Muscle layer of duodenum (tissue), 2 donors: ENCODE measurements at regions not wholly inside any gene's neighbourhood (a gene's known extent, or its start where the extent isn't known, plus 50 kb on each side); places are given as distances from the start of the nearest gene placed in this dataset.
"Not testable (repeated sequence)": the region's sequence is repeated elsewhere in the genome, so short reads cannot be mapped to it uniquely, and the experiment has no call there.

ENCODE experiments used
- H3K27ac ChIP-seq: one replicate; pipeline ENCODE4 v1.7.0; 2013; ENCODE audit warnings: mild to moderate bottlenecking, low read length
- H3K27me3 ChIP-seq: one replicate; pipeline ENCODE4 v1.7.0; 2013; ENCODE audit warnings: low read depth, mild to moderate bottlenecking, control low read depth, low read length
- H3K36me3 ChIP-seq, 2 donors: one replicate each; pipeline ENCODE4 v1.7.0; 2013; ENCODE audit warnings: low read length in 2 of 2, control low read depth in 1 of 2, mild to moderate bottlenecking in 1 of 2; ENCODE audit not compliant: insufficient read depth in 2 of 2, control insufficient read depth in 1 of 2
- H3K4me1 ChIP-seq, 2 donors: one replicate each; pipeline ENCODE4 v1.7.0; 2013; ENCODE audit warnings: low read length in 2 of 2, mild to moderate bottlenecking in 2 of 2, control low read depth in 1 of 2, moderate library complexity in 1 of 2; ENCODE audit not compliant: insufficient read depth in 2 of 2, control insufficient read depth in 1 of 2
- H3K4me3 ChIP-seq, 2 donors: one replicate each; pipeline ENCODE4 v1.7.0; 2013; ENCODE audit warnings: low read length in 2 of 2, low read depth in 1 of 2, mild to moderate bottlenecking in 1 of 2
- H3K9me3 ChIP-seq, 2 donors: one replicate each; pipeline ENCODE4 v1.7.0; 2013; ENCODE audit warnings: low read length in 2 of 2, control low read depth in 1 of 2, mild to moderate bottlenecking in 1 of 2; ENCODE audit not compliant: control insufficient read depth in 1 of 2
- donor health status: healthy.

DNA sequence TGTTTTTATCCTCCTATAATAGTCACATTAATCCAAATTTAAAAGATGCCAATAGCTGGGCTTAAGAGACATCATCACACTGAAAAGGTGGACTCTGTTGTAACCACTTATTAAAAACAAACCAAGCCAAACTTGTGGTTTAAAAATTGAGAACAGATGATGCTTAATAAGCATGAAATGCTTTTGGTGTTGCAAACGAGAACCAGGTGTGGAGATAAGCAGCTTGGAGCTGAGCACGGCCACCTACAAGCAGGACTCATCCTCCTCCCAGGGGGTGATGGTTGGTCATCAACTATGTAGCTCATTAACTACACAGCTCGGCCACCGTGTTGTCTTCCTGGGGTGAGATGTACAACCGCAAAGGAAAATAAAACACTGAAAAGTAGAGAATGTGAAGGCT is 154.4 kb downstream of the NPR3 start:
- H3K27me3 ChIP-seq: no peaks in the 10 kb centered on the region
- H3K36me3 ChIP-seq: no peaks in the 10 kb centered on the region
- no peaks in the 10 kb centered on the region for H3K4me1 ChIP-seq
- no peaks in the 10 kb centered on the region for H3K9me3 ChIP-seq
- no peak overlapping the region for H3K27ac ChIP-seq
- no peak overlapping the region for H3K4me3 ChIP-seq

DNA sequence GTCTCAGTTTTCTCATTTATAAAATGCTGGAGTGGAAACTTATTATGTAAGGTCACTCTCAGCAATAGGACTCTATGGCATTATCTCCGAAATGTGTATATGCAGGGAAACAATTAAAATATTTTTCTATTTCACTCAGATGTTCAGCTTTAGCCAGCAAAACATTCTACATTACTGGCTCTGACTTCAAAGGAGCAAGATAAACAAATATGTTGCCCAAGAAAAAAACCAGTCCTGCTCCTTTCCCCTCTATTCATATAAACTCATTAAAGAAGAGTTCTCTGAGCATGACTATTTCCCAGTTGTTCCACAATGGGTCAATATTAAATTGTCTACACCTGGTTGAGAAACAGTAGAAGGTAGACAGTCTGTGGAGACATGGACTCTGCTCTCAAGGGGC is 155.0 kb downstream of the NPR3 start:
- Histone ChIP-seq H3K27ac (no peak overlapping the region), H3K27me3 (no peaks in the 10 kb centered on the region), H3K9me3 (no peaks in the 10 kb centered on the region), H3K4me3 (no peak overlapping the region), H3K4me1 (no peaks in the 10 kb centered on the region), H3K36me3 (no peaks in the 10 kb centered on the region)

DNA sequence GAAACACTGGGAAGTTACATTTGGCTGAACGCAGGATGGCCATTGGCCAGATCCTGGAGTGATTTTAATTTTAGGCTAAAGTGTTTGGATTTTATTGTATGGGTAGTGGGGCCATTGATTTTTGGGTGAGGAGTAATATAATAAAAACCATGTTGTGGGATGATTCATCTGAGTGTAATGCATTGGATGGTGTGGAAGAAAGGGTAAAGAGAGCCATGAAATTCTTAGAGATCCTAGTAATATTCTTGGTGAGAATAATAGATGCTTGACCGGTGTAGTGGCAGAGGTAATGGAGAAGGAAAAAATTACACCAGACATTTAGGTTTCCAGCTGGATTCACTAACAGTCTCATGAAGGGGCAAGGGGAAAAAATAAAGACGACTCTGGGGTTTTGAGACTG is 158.1 kb downstream of the NPR3 start:
- H3K36me3 ChIP-seq: no peaks in the 10 kb centered on the region
- peaks cover 0 to 18% of the 10 kb centered on the region in 2 donors for H3K9me3 ChIP-seq
- no peak overlapping the region for H3K27ac ChIP-seq
- no peak overlapping the region for H3K4me3 ChIP-seq
- no peaks in the 10 kb centered on the region for H3K27me3 ChIP-seq
- no peaks in the 10 kb centered on the region for H3K4me1 ChIP-seq

DNA sequence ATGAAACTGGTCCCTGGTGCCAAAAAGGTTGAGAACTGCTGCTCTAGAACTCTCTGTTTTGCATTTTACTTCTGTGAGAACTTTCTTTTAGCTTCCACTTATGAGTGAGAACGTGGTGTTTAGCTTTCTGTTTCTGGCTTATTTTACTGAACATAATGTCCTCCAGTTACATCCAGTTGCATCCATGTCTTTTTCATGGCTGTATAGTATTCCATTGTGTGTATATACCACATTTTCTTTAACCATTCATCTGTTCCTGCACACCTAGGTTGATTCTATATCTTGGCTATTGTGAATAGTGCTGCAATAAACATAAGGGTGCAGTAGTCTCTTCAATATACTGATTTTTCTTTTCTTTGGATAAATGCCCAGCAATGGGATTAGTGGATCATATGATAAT is 165.7 kb downstream of the NPR3 start:
- Histone ChIP-seq H3K9me3 (peaks cover 0 to 19% of the 10 kb centered on the region in 2 donors), H3K4me1 (no peaks in the 10 kb centered on the region), H3K27ac (no peak overlapping the region), H3K36me3 (no peaks in the 10 kb centered on the region), H3K27me3 (no peaks in the 10 kb centered on the region), H3K4me3 (no peak overlapping the region)

DNA sequence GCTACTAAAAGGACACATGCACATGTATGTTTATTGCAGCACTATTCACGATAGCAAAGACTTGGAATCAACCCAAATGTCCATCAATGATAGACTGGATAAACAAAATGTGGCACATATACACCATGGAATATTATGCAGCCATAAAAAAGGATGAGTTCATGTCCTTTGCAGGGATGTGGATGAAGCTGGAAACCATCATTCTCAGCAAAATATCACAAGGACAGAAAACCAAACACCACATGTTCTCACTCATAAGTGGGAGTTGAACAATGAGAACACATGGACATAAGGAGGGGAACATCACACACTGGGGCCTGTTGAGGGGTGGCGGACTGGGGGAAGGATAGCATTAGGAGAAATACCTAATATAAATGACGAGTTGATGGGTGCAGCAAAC is 168.2 kb downstream of the NPR3 start:
- not testable (repeated sequence) for H3K27ac ChIP-seq, H3K4me3 ChIP-seq, H3K36me3 ChIP-seq, H3K4me1 ChIP-seq, H3K27me3 ChIP-seq
- H3K9me3 ChIP-seq: peaks cover 0 to 13% of the 10 kb centered on the region in 2 donors

DNA sequence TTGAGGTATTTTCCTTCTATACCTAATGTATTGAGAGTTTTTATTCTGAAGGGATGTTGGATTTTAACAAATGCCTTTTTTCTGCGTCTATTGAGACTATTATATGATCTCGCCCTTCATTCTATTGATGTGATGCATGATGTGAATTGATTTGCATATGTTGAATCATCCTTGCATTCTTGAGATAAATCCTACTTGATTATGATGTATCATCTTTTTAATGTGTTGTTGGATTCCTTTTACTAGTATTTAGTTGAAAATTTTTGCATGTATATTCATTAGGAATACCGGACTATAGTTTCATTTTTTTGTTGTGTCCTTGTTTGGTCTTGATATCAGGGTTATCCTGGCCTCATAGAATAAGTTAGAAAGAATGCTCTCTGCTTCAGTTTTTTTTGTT is 169.7 kb downstream of the NPR3 start:
- H3K27me3 ChIP-seq: no peaks in the 10 kb centered on the region
- H3K9me3 ChIP-seq: peaks cover 0 to 11% of the 10 kb centered on the region in 2 donors
- no peaks in the 10 kb centered on the region for H3K36me3 ChIP-seq
- H3K27ac ChIP-seq: no peak overlapping the region
- H3K4me3 ChIP-seq: no peak overlapping the region
- H3K4me1 ChIP-seq: no peaks in the 10 kb centered on the region

DNA sequence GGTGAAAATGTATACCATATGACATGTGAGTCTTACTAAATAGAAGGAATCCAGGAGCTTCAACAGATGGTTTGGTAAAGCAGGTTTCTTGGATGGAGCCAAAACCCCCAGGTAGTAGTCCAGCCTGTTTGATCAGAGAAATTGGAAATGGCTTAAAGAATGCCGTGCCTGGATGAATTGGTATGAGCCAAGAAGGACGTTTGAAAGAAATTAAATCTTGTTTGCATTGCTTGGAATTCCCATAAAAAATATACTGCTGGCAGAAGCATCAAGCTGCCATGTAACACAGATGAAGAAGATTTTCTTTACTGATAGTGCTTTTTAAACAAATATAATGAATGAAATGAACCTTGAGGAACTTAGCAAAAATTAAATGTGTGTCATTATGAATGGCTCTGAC is 176.3 kb downstream of the NPR3 start:
- Histone ChIP-seq H3K36me3 (no peaks in the 10 kb centered on the region), H3K4me3 (no peak overlapping the region), H3K27ac (no peak overlapping the region), H3K27me3 (no peaks in the 10 kb centered on the region), H3K4me1 (no peaks in the 10 kb centered on the region), H3K9me3 (peaks cover 0 to 8% of the 10 kb centered on the region in 2 donors)

DNA sequence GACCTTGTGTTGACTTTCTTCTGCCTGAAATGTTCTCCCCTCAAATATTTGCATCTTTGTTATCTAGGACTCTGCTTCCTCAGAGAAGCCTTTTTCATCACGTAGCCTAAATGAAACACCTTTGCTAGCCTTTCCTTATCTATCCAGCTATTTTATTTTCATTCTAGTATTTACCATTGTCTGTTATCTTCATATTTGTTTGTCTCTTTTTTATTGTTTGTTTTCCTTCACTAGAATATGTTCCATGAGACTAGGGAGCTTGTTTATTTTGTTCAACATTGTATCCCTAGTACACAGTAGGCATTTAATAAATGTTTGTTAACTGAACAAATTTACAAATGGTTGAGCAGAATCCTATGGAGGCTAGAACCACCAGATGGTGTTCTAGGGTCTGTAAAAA is 178.0 kb downstream of the NPR3 start:
- Histone ChIP-seq H3K4me3 (no peak overlapping the region), H3K27ac (no peak overlapping the region), H3K4me1 (no peaks in the 10 kb centered on the region), H3K27me3 (no peaks in the 10 kb centered on the region), H3K9me3 (no peaks in the 10 kb centered on the region), H3K36me3 (no peaks in the 10 kb centered on the region)

DNA sequence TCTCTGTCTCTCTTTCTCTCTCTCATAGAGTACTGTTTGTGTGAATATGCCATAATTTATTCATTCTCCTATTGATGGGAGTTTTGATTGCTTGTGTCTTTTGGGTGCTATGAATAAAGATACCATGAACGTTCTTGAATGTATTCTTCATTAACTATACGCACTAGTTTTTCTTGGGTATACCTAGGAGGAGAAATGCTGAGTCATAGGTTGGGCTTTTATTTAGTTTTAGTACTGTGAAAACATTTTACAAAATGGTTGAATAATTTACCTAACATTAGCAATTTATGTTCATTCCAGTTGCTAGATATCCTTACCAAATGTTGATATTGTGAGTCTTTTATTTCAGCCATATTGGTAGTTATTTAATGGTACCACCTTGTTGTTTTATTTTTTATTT is 192.5 kb downstream of the NPR3 start:
- Histone ChIP-seq H3K36me3 (no peaks in the 10 kb centered on the region), H3K9me3 (peaks cover 0 to 9% of the 10 kb centered on the region in 2 donors), H3K27me3 (no peaks in the 10 kb centered on the region), H3K27ac (no peak overlapping the region), H3K4me3 (no peak overlapping the region), H3K4me1 (no peaks in the 10 kb centered on the region)

DNA sequence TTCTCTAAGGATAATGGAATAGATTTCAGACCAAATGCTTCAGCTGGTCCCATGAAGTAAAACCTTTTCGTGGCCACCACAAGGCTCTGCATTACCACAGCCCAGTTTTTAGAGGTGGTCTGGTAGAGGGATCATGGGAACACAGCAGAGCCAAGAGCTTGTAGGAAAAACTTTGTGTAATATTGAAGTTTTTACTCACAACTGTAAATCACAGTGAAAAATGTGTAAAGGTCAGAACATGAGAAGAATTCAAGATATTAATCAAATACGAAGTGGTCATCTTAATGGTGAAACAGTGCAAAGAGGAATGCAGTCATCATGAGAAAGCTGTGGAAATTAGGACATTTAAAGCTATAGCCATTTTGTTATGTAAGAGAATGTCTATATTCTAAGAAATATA is 197.5 kb downstream of the NPR3 start:
- no peaks in the 10 kb centered on the region for H3K27me3 ChIP-seq
- H3K36me3 ChIP-seq: no peaks in the 10 kb centered on the region
- no peaks in the 10 kb centered on the region for H3K4me1 ChIP-seq
- H3K9me3 ChIP-seq: peaks cover 0 to 9% of the 10 kb centered on the region in 2 donors
- no peak overlapping the region for H3K4me3 ChIP-seq
- H3K27ac ChIP-seq: no peak overlapping the region

DNA sequence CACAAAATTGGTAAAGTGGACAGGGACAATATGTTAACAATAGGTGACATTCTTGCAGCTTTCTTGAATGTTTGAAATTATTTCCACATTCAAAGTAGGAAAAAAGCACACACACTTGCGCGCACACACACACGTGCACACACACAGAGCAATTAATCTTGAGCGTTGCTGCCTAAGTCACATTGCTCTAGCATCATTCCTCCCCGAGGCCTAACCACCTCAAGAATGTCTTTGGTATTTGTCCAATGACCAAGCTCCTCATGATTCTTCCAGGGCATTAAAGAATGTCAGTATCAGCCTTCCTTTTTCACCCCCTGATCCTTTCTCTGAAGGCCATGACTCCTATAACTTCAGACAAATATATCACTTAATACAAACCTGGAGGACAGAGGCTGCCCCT is 198.1 kb downstream of the NPR3 start:
- Histone ChIP-seq H3K36me3 (no peaks in the 10 kb centered on the region), H3K9me3 (peaks cover 0 to 9% of the 10 kb centered on the region in 2 donors), H3K4me3 (no peak overlapping the region), H3K27ac (no peak overlapping the region), H3K27me3 (no peaks in the 10 kb centered on the region), H3K4me1 (no peaks in the 10 kb centered on the region)

DNA sequence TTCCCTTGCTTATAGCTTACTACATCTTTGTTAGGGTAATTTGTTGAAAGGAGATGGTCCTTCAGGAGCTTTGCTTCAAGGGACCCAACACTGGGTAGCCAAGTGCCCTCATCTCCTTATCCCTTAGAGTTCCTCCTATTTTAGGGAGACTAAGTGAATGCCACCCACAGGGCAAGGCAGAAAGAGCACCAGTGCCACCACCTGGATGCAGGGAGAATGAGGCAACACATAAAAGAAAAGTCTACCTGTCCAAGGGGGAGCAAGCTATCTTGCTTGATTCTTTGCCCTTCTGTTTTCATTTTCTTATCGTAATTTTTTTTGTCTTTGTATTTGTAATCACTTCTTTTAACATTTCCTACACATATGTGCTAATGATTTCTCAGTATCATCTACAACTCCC is 205.5 kb downstream of the NPR3 start:
- Histone ChIP-seq H3K36me3 (no peaks in the 10 kb centered on the region), H3K27me3 (no peaks in the 10 kb centered on the region), H3K4me1 (no peaks in the 10 kb centered on the region), H3K27ac (no peak overlapping the region), H3K4me3 (no peak overlapping the region), H3K9me3 (no peaks in the 10 kb centered on the region)
